GDM1 (cell line): ENCODE measurements at regions not wholly inside any gene's neighbourhood (a gene's known extent, or its start where the extent isn't known, plus 50 kb on each side); places are given as distances from the start of the nearest gene placed in this dataset.
"Not testable (repeated sequence)": the region's sequence is repeated elsewhere in the genome, so short reads cannot be mapped to it uniquely, and the experiment has no call there.

Experiments
- DNase-seq: peaks from one replicate; lab custom pipeline; 2025; lab: John Stamatoyannopoulos, UW

DNA sequence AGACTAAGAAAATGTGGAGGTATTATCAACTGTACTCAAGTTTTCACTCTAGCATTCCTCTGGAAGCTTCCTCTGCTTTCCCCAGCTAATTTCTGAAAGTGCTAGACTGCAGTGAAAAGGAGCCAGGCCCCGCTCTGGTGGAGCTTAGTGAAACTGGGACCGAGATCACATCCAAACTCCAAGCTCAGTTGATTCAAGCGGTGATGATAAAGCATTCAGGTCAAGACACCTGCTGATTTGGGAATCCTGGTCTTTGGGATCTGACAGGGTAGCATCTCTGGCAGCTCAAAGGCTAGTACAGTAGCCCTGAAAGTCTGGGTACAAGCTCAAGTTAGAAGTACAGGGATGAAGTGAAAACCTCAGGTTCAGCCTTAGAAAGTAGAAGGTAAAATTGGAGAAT, 120.2 kb upstream of the CRIM1 start:
- DNase-seq: no peak

GRCh38 chr2:36223259-36223658, 132.3 kb upstream of the CRIM1 start:
- DNase-seq: no peak

DNA sequence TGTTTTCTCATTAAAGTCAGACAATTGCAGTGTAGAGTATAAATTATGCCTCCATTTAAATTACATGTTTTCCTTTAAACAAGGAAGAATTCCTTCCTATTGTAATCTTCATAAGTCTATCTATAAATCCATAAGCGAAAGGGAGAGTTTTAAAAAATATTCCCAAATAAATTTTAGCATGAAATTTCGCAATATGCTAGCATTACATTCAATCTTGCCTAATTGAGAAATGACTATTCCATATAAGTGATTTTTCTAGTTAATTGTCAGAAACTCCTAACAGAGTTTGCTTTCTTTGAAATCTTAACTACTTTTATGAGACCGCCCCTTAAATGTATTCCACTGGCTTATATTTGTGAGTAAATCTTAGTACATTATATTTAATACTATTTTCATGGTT, 133.1 kb upstream of the CRIM1 start:
- DNase-seq: no peak

GRCh38 chr2:36214691-36215090, 140.9 kb upstream of the CRIM1 start:
- DNase-seq: no peak

- no peak for DNase-seq
Observed at GRCh38 chr2:36203366-36203765, 152.2 kb upstream of the CRIM1 start.

DNA sequence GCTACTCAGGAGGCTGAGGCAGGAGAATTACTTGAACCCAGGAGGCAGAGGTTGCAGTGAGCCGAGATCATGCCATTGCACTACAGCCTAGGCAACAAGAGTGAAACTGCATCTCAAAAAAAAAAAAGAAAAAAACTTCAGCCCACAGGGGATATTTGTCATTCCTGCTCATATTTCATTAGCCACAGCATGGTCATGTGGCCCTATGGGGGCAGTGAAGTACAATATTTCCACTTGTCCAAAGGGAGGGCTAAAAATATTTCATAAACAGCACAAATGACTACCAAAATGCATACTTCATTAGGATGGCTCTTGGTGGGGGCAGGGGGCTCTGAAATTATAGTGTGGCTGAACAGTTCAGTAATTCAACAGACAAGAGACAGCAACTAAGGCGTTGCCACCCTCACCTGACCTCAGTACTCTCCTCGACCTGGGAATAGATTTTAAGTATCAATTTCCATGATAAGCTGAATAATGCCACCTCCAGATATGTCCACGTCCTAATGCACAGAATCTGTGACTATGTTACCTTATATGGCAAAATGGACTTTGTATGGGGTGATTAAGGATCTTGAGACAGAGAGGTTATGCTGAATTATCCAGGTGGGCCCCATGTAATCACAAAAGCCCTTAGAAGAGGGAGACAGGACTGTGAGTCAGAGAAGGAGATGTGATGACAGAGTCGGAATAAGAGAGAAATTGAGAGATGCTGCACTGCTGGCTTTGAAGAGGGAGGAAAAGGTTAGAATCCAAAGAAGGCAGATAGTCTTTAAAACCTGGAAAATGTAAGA, 158.2 kb upstream of the CRIM1 start:
- no peak for DNase-seq

- no peak for DNase-seq
Observed at GRCh38 chr2:36193680-36194079, 161.9 kb upstream of the CRIM1 start.

GRCh38 chr2:36192983-36193382, 162.6 kb upstream of the CRIM1 start:
- DNase-seq: no peak

GRCh38 chr2:36190097-36190496, 165.5 kb upstream of the CRIM1 start:
- DNase-seq: no peak

DNA sequence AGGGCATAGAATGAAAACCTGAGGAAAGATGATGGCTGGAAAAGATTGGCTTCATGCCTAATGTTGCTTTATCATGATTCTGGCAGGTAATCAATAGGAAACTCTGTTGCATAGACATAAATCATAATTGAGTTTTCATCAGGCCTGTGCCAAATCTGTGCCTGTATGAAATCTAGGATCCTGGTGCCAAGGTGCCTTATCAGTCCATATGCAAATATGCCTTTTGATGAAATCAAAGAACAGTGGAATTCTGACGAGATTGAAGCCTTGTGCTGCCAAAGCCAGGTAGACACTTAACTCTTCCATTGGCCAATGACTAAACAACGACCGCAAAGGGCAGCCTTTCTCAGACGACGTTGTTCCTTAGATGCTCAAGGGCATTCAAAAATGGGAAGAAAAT, 170.0 kb upstream of the CRIM1 start:
- no peak for DNase-seq

DNA sequence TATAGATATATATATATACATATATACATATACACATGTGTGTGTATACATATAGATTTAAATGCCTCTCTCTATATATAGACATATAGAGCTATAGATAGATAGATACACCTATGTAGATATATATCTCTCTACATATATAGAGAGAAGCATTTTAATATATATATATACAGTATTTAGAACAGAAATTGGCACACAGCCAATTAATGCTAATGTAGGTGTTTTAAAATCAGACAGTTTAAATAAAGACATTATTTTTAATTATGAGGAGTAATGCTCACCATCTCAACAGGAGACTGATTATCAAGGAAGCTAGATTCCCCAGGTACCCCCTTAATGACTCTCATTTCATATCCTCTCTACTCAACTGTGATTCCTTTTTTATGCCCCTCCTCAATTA, 170.7 kb upstream of the CRIM1 start:
- DNase-seq: no peak

DNA sequence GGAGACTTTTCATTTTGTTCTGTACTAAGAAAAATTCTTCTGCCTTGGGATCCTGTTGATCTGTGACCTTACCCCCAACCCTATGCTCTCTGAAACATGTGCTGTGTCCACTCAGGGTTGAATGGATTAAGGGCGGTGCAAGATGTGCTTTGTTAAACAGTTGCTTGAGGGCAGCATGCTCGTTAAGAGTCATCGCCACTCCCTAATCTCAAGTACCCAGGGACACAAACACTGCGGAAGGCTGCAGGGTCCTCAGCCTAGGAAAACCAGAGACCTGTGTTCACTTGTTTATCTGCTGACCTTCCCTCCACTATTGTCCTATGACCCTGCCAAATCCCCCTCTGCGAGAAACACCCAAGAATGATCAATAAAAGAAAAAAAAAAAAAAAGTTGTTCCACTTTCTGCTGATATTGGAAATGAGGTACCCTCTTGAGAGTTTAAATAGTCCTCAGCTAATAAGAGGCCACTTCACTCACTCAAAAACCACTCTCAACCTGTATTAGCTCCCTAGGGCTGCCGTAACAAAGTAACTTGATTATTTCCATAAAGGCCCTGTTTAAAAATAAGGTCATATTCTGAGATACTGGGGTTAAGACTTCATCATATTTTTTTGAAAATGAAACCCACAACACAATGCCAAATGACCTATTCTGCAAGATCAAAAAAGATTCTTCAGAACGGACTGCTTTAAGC, 174.6 kb upstream of the CRIM1 start:
- not testable (repeated sequence) for DNase-seq

- DNase-seq: not testable (repeated sequence)
Observed at GRCh38 chr2:36180293-36180692, 175.3 kb upstream of the CRIM1 start.

DNA sequence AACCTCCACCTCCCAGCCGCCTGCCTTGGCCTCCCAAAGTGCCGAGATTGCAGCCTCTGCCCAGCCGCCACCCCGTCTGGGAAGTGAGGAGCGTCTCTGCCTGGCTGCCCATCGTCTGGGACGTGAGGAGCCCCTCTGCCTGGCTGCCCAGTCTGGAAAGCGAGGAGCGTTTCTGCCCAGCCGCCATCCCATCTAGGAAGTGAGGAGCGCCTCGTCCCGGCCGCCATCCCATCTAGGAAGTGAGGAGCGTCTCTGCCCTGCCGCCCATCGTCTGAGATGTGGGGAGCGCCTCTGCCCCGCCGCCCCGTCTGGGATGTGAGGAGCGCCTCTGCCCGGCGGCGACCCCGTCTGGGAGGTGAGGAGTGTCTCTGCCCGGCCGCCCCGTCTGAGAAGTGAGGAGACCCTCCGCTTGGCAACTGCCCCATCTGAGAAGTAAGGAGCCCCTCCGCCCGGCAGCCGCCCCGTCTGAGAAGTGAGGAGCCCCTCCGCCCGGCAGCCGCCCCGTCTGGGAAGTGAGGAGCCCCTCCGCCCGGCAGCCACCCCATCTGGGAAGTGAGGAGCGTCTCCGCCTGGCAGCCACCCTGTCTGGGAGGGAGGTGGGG, 175.8 kb upstream of the CRIM1 start:
- DNase-seq: not testable (repeated sequence)

GRCh38 chr2:36178384-36178783, 177.2 kb upstream of the CRIM1 start:
- no peak for DNase-seq

GRCh38 chr2:36177282-36177681, 178.3 kb upstream of the CRIM1 start:
- DNase-seq: no peak

- no peak for DNase-seq
Observed at GRCh38 chr2:36174920-36175319, 180.7 kb upstream of the CRIM1 start.

DNA sequence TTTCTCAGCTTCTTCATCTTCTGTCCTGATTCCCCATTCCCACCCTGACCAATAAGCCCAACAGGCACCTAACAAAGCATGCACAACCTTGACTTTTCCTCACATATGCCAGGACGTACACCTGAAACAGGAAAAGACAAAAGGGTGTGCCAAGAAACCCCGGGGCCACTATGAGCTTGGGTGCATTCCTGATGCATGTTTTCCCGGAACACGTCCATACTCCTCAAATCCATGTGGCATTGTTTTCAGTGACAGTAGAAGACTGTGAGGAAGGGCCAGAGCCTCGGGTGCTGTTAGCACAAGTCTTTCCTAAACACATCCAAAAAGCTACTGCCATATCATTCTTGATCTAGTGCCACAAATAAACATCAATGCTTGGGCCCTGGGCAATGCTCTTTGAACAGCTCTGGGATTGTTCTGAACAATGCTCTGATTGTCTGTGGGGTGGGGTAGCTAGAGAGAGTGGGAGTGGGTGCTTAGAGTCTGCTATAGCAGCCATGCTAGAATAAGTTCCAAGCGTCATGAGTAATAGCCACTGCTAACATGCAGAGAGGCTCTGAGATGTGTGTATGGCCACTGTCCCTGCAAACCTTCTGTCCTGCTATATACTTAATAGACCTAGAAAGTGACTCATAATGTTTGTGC, 181.7 kb upstream of the CRIM1 start:
- DNase-seq: no peak

DNA sequence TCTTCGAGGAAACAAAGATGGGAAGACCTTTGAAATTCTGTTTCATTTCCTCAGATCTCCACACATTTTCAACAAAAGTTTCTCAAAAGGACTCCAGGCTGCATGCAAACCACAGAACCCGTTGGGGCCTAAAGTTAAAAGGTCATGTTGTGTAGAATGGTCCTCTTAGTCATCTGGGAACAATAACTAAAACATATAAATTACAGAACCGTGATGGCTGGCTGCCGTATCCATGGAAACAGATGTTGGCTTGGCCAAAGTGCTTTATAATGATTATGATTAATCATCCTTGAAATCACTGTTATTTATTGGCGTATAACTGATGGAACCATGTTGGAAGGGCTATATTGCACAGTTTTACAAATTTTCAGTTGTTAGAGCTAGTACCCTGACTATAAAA, 182.8 kb upstream of the CRIM1 start:
- no peak for DNase-seq

GRCh38 chr2:36170805-36171204, 184.8 kb upstream of the CRIM1 start:
- DNase-seq: no peak

GRCh38 chr2:36169843-36170242, 185.7 kb upstream of the CRIM1 start:
- no peak for DNase-seq

DNA sequence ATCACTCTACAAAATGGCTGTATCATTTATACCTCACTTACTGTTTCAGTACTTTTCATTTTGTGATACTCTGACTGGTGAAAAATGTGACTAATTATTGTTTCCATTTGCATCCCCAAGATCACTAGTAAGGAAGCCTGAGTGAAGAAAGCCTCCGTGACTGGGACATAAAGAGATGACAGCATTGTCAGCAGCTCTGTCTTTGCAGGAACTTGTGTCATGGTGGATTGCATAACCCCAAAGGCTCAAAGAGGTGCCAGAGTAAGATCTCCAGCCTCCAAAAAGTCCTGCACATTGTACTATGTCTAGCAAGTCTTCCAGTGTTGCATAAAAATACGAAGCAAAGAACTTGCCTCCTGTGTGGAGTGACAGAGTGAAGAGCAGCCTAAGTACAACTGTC, 187.5 kb upstream of the CRIM1 start:
- no peak for DNase-seq

- DNase-seq: no peak
Observed at GRCh38 chr2:36165132-36165531, 190.4 kb upstream of the CRIM1 start.
